H1 (cell line): ENCODE measurements at regions not wholly inside any gene's neighbourhood (a gene's known extent, or its start where the extent isn't known, plus 50 kb on each side); places are given as distances from the start of the nearest gene placed in this dataset.

Experiments
- CTCF ChIA-PET: fragments of 300-600 bp; sonication (Branson Sonifier 250); formaldehyde crosslinking; loops from one replicate; lab custom pipeline; 2021; ENCODE audit not compliant: partially characterized antibody; lab: Charles Lee
- POLR2A ChIA-PET: fragments of 300-600 bp; sonication (Branson Sonifier 250); formaldehyde crosslinking; loops from one replicate; lab custom pipeline; 2021; ENCODE audit warnings: inconsistent platforms; ENCODE audit not compliant: partially characterized antibody; lab: Charles Lee
- DNase-seq, 2 experiments: peaks; one replicate each; pipeline versions ENCODE4 v3.0.0 to v3.0.0-alpha.2; 2010 to 2022; ENCODE audit warnings: low spot score in 2 of 2, low read depth in 1 of 2, mixed read lengths in 1 of 2
- FAIRE-seq: peaks from 2 replicates; lab custom pipeline; 2011; peaks lifted over from hg19 to GRCh38; lab: Jason Lieb, UNC
- H2AFZ ChIP-seq: 2 replicates; pipeline ENCODE4 v1.8.1; 2012; ENCODE audit warnings: low read length, inconsistent platforms
- H2AK5ac ChIP-seq: 2 replicates; pipeline ENCODE4 v1.6.1; 2013; ENCODE audit warnings: low read depth, low read length
- H2BK120ac ChIP-seq: replicated peaks from 2 replicates; pipeline ENCODE3; 2013; ENCODE audit warnings: low read depth, low read length, inconsistent platforms
- H2BK12ac ChIP-seq: 2 replicates; pipeline ENCODE4 v1.6.1; 2013; ENCODE audit warnings: low read depth, low read length
- H2BK15ac ChIP-seq: 2 replicates; pipeline ENCODE4 v1.6.1; 2013; ENCODE audit warnings: low read length
- H2BK20ac ChIP-seq: 2 replicates; pipeline ENCODE4 v1.6.1; 2013; ENCODE audit warnings: low read length
- H2BK5ac ChIP-seq: 2 replicates; pipeline ENCODE4 v1.6.1; 2013; ENCODE audit warnings: low read depth, low read length
- H3K14ac ChIP-seq: 2 replicates; pipeline ENCODE4 v1.6.1; 2013; ENCODE audit warnings: inconsistent platforms; ENCODE audit not compliant: insufficient read length
- H3K18ac ChIP-seq: 2 replicates; pipeline ENCODE4 v1.6.1; 2013; ENCODE audit warnings: low read length; ENCODE audit errors: extremely low read depth
- H3K23ac ChIP-seq: 2 replicates; pipeline ENCODE4 v1.6.1; 2013; ENCODE audit warnings: inconsistent platforms; ENCODE audit not compliant: insufficient read length
- H3K23me2 ChIP-seq: 2 replicates; pipeline ENCODE4 v1.6.1; 2013; ENCODE audit warnings: low read depth, low read length
- H3K27ac ChIP-seq: 2 replicates; pipeline ENCODE4 v1.6.1; 2011; ENCODE audit warnings: low read depth, low read length, inconsistent platforms
- H3K27me3 ChIP-seq, 4 experiments: replicated peaks in 1 of 4; 1 replicate in 1 of 4; 2 replicates in 3 of 4; pipeline versions ENCODE4 v1.6.1 to v1.8.1; 2011 to 2013; ENCODE audit warnings: low read length in 3 of 4, mild to moderate bottlenecking in 3 of 4, inconsistent platforms in 2 of 4, mixed read lengths in 2 of 4, moderate library complexity in 1 of 4; ENCODE audit not compliant: control insufficient read depth in 3 of 4, insufficient read depth in 3 of 4; ENCODE audit errors: extremely low read depth in 1 of 4
- H3K36me3 ChIP-seq, 4 experiments: 2 replicates each; pipeline versions ENCODE4 v1.6.1 to v1.8.1; 2011 to 2013; ENCODE audit warnings: mild to moderate bottlenecking in 4 of 4, low read length in 3 of 4, moderate library complexity in 2 of 4, control low read depth in 1 of 4, inconsistent platforms in 1 of 4; ENCODE audit not compliant: insufficient read depth in 4 of 4, control insufficient read depth in 2 of 4
- H3K4ac ChIP-seq: replicated peaks from 2 replicates; pipeline ENCODE3; 2013; ENCODE audit warnings: low read length, low read depth, mixed read lengths, inconsistent platforms; ENCODE audit not compliant: insufficient read length
- H3K4me1 ChIP-seq, 4 experiments: replicated peaks in 1 of 4; 1 replicate in 1 of 4; 2 replicates in 3 of 4; pipeline versions ENCODE4 v1.6.1 to v1.8.1; 2011 to 2013; ENCODE audit warnings: low read length in 3 of 4, inconsistent platforms in 2 of 4, mixed read lengths in 1 of 4; ENCODE audit not compliant: insufficient read depth in 4 of 4, control insufficient read depth in 3 of 4
- H3K4me2 ChIP-seq, 2 experiments: 2 replicates each; pipeline versions ENCODE4 v1.6.1 to v1.8.1; 2011 to 2013; ENCODE audit warnings: low read depth in 2 of 2, low read length in 2 of 2, control low read depth in 1 of 2, inconsistent platforms in 1 of 2, mild to moderate bottlenecking in 1 of 2; ENCODE audit not compliant: insufficient read depth in 1 of 2
- H3K4me3 ChIP-seq, 4 experiments: fragments of 200-600, 300-600 bp in 1 of 4; sonication (generic), shearing (Covaris generic), sonication (Bioruptor Twin) in 1 of 4; 2 replicates each; pipeline versions ENCODE4 v1.5.1 to v1.8.1; 2011 to 2016; ENCODE audit warnings: low read length in 4 of 4, low read depth in 3 of 4, control low read depth in 2 of 4, inconsistent platforms in 2 of 4, mild to moderate bottlenecking in 2 of 4, mixed read lengths in 1 of 4, moderate library complexity in 1 of 4; ENCODE audit not compliant: insufficient read depth in 2 of 4; ENCODE audit errors: extremely low read depth in 1 of 4
- H3K56ac ChIP-seq: replicated peaks from 2 replicates; pipeline ENCODE3; 2013; ENCODE audit warnings: low read depth, mild to moderate bottlenecking, mixed read lengths, low read length, inconsistent platforms; ENCODE audit not compliant: insufficient read length
- H3K79me1 ChIP-seq: 2 replicates; pipeline ENCODE4 v1.6.1; 2013; ENCODE audit warnings: low read depth, low read length, control low read depth
- H3K79me2 ChIP-seq, 2 experiments: 2 replicates each; pipeline versions ENCODE4 v1.6.1 to v1.8.1; 2012 to 2013; ENCODE audit warnings: low read length in 2 of 2, mild to moderate bottlenecking in 2 of 2, inconsistent platforms in 1 of 2; ENCODE audit not compliant: insufficient read depth in 2 of 2, control insufficient read depth in 1 of 2
- H3K9ac ChIP-seq, 4 experiments: replicated peaks in 1 of 4; 1 replicate in 1 of 4; 2 replicates in 3 of 4; pipeline versions ENCODE4 v1.6.1 to v1.8.1; 2011 to 2013; ENCODE audit warnings: low read depth in 3 of 4, low read length in 3 of 4, control low read depth in 2 of 4, mild to moderate bottlenecking in 2 of 4, moderate library complexity in 2 of 4, inconsistent platforms in 1 of 4; ENCODE audit errors: extremely low read depth in 1 of 4
- H3K9me3 ChIP-seq, 2 experiments: 2 replicates each; pipeline versions ENCODE4 v1.6.1 to v1.8.1; 2012 to 2013; ENCODE audit warnings: mild to moderate bottlenecking in 2 of 2, moderate library complexity in 2 of 2, control low read depth in 1 of 2, inconsistent platforms in 1 of 2, low read depth in 1 of 2, low read length in 1 of 2, mixed read lengths in 1 of 2; ENCODE audit not compliant: insufficient read depth in 2 of 2
- H4K20me1 ChIP-seq, 2 experiments: replicated peaks in 1 of 2; 2 replicates each; pipeline versions ENCODE3 to v1.8.1; 2011 to 2013; ENCODE audit warnings: inconsistent platforms in 2 of 2, low read length in 2 of 2, mild to moderate bottlenecking in 1 of 2; ENCODE audit not compliant: insufficient read depth in 2 of 2, control insufficient read depth in 1 of 2
- H4K5ac ChIP-seq: 2 replicates; pipeline ENCODE4 v1.6.1; 2013; ENCODE audit warnings: low read length, low read depth, mixed read lengths, inconsistent platforms; ENCODE audit not compliant: insufficient read length
- H4K8ac ChIP-seq: 2 replicates; pipeline ENCODE4 v1.8.0; 2013; ENCODE audit warnings: mild to moderate bottlenecking, moderate library complexity, low read length, inconsistent platforms; ENCODE audit not compliant: insufficient read depth; ENCODE audit errors: extremely low read depth
- H4K91ac ChIP-seq: replicated peaks from 2 replicates; pipeline ENCODE3; 2013; ENCODE audit warnings: low read length, mixed read lengths, inconsistent platforms; ENCODE audit not compliant: insufficient read length
- CBX8 ChIP-seq: fragments of 300-800, 300-1000 bp; sonication (generic); IDR thresholded peaks from 2 replicates; pipeline ENCODE4 v1.7.1; 2016; ENCODE audit warnings: low read depth, low read length, borderline replicate concordance
- EZH2 ChIP-seq: fragments of 200-600 bp; sonication (generic); IDR thresholded peaks from 2 replicates; pipeline ENCODE4 v1.7.1; 2012; ENCODE audit warnings: low read depth, mild to moderate bottlenecking, moderate library complexity, low read length, inconsistent platforms; ENCODE audit not compliant: severe bottlenecking
- SAP30 ChIP-seq: fragments of 300-600 bp; sonication (generic); IDR thresholded peaks from 2 replicates; pipeline ENCODE4 v1.7.1; 2012; ENCODE audit warnings: low read length, moderate library complexity, mild to moderate bottlenecking, inconsistent platforms; ENCODE audit not compliant: insufficient read depth, insufficient replicate concordance
- WGBS, 2 experiments: shearing (Covaris generic) in 1 of 2; methylation state at CpG; one replicate each; pipeline versions ENCODE4 v1.1.6 to v1.1.7; 2013 to 2015; ENCODE audit warnings: low lambda C conversion rate in 2 of 2, mixed read lengths in 2 of 2, inconsistent platforms in 1 of 2, low coverage in 1 of 2, missing lambda C conversion rate in 1 of 2; ENCODE audit not compliant: insufficient replicate concordance in 2 of 2, insufficient coverage in 1 of 2, insufficient read length in 1 of 2; ENCODE audit errors: extremely low coverage in 1 of 2, missing lambda C conversion rate in 1 of 2; 5-methylcytosine and 5-hydroxymethylcytosine counted together

- H3K4ac ChIP-seq, result no peak overlapping the region
- no peaks in the 10 kb centered on the region for H3K23me2 ChIP-seq
- no peak overlapping the region for H2AK5ac ChIP-seq
- H3K4me2 ChIP-seq, result no peak overlapping the region
- no peak for FAIRE-seq
- H2AFZ ChIP-seq, result no peak overlapping the region
- H3K23ac ChIP-seq, result no peak overlapping the region
- no peaks in the 10 kb centered on the region for H4K20me1 ChIP-seq
- no peak overlapping the region for H4K91ac ChIP-seq
- CTCF ChIA-PET, result no interaction called here
- no peak overlapping the region for H3K14ac ChIP-seq
- no peak overlapping the region for H2BK20ac ChIP-seq
- H4K8ac ChIP-seq, result no peak overlapping the region
- H3K27me3 ChIP-seq, result no peaks in the 10 kb centered on the region
- H3K56ac ChIP-seq, result no peak overlapping the region
- no peak overlapping the region for H4K5ac ChIP-seq
- POLR2A ChIA-PET, result no interaction called here
- H3K4me3 ChIP-seq, result no peak overlapping the region
- no peak overlapping the region for H3K18ac ChIP-seq
- no peak overlapping the region for H2BK5ac ChIP-seq
- no peak overlapping the region for H3K9ac ChIP-seq
- no peak for TF ChIP-seq CBX8
- TF ChIP-seq EZH2, result no peak
- no peak for TF ChIP-seq SAP30
- no peaks in the 10 kb centered on the region for H3K9me3 ChIP-seq
- H2BK120ac ChIP-seq, result no peak overlapping the region
- no peak overlapping the region for H2BK12ac ChIP-seq
- no peak overlapping the region for H2BK15ac ChIP-seq
- H3K27ac ChIP-seq, result no peak overlapping the region
- no peak for DNase-seq
- no peaks in the 10 kb centered on the region for H3K79me2 ChIP-seq
- WGBS, 2 experiments, result 97% methylated on average over 5 of the region's 5 CpGs; no CpG with 5 or more reads in 1 of the 2 experiments
- no peaks in the 10 kb centered on the region for H3K79me1 ChIP-seq
- H3K4me1 ChIP-seq, result no peaks in the 10 kb centered on the region
- H3K36me3 ChIP-seq, result no peaks in the 10 kb centered on the region
Observed at GRCh38 chr5:53172630-53173029, 63.1 kb upstream of the MOCS2 start.
